ENCODE measurements at regions not wholly inside any gene's neighbourhood (a gene's known extent, or its start where the extent isn't known, plus 50 kb on each side); places are given as distances from the start of the nearest gene placed in this dataset.
A peak's percentile ranks its signal among the peaks of the same experiment; 100 is the strongest.

- Histone ChIP-seq H3K9ac (ENCODE audit: insufficient read depth, low read length) (no peak overlapping the region), H3K79me2 (ENCODE audit: control insufficient read depth, insufficient read depth, low read length) (no peaks in the 10 kb centered on the region), H3K4me2 (ENCODE audit: extremely low read depth, insufficient read depth, low read length) (peak overlapping the region; percentile 2), H2AFZ (ENCODE audit: low read length) (no peak overlapping the region), H3K27ac (ENCODE audit: insufficient read depth, low read length) (no peak overlapping the region), H3K36me3 (ENCODE audit: control insufficient read depth, insufficient read depth, low read length) (no peaks in the 10 kb centered on the region), H3K27me3 (ENCODE audit: control insufficient read depth, insufficient read depth, low read length) (peaks cover 3% of the 10 kb centered on the region), H3K4me1 (ENCODE audit: control insufficient read depth, extremely low read depth, insufficient read depth, low read length) (no peaks in the 10 kb centered on the region), H3K9me3 (ENCODE audit: control insufficient read depth, insufficient read depth, low read depth, low read length) (no peaks in the 10 kb centered on the region), H4K20me1 (ENCODE audit: control insufficient read depth, extremely low read depth, insufficient read depth, low read length) (no peaks in the 10 kb centered on the region), H3K4me3 (replicated peaks in 1 of 4; ENCODE audit: control extremely low read depth in 1 of 4, insufficient read depth in 1 of 4, low read depth in 3 of 4, low read length in 4 of 4) (peak overlapping the region in 2 of 4 experiments; percentile 17 to 37)
- TF ChIP-seq EZH2 (IDR thresholded peaks at IDR 0.05; ENCODE audit: low read length, missing control alignments) (no peak), CTCF (conservative IDR thresholded peaks at IDR 0.05 in 1 of 2, IDR thresholded peaks at IDR 0.05 in 1 of 2; ENCODE audit: low read depth in 1 of 2, low read length in 2 of 2) (no peak)
- peak in 1 of 2 donors; percentile 20 for DNase-seq (ENCODE audit: low read depth in 2 of 2)
Observed at GRCh38 chrX:134171661-134172587, 65.1 kb upstream of the CCDC160 start.

GRCh38 chrX:134172588-134173259, 64.3 kb upstream of the CCDC160 start:
- H2AFZ ChIP-seq (ENCODE audit: low read length) = no peak overlapping the region
- DNase-seq (ENCODE audit: low read depth in 2 of 2) = peak in 1 of 2 donors; percentile 15
- TF ChIP-seq CTCF (conservative IDR thresholded peaks at IDR 0.05 in 1 of 2, IDR thresholded peaks at IDR 0.05 in 1 of 2; ENCODE audit: low read depth in 1 of 2, low read length in 2 of 2) = no peak
- TF ChIP-seq EZH2 (IDR thresholded peaks at IDR 0.05; ENCODE audit: low read length, missing control alignments) = peak; percentile 17
- no peaks in the 10 kb centered on the region for H3K79me2 ChIP-seq (ENCODE audit: control insufficient read depth, insufficient read depth, low read length)
- H3K4me1 ChIP-seq (ENCODE audit: control insufficient read depth, extremely low read depth, insufficient read depth, low read length) = no peaks in the 10 kb centered on the region
- H3K9me3 ChIP-seq (ENCODE audit: control insufficient read depth, insufficient read depth, low read depth, low read length) = no peaks in the 10 kb centered on the region
- H3K27me3 ChIP-seq (ENCODE audit: control insufficient read depth, insufficient read depth, low read length) = peaks cover 3% of the 10 kb centered on the region
- no peaks in the 10 kb centered on the region for H3K36me3 ChIP-seq (ENCODE audit: control insufficient read depth, insufficient read depth, low read length)
- no peaks in the 10 kb centered on the region for H4K20me1 ChIP-seq (ENCODE audit: control insufficient read depth, extremely low read depth, insufficient read depth, low read length)
- peak overlapping the region; percentile 29 to 60 (median 44) for H3K4me3 ChIP-seq (replicated peaks in 1 of 4; ENCODE audit: control extremely low read depth in 1 of 4, insufficient read depth in 1 of 4, low read depth in 3 of 4, low read length in 4 of 4)
- H3K9ac ChIP-seq (ENCODE audit: insufficient read depth, low read length) = no peak overlapping the region
- no peak overlapping the region for H3K27ac ChIP-seq (ENCODE audit: insufficient read depth, low read length)
- peak overlapping the region; percentile 72 for H3K4me2 ChIP-seq (ENCODE audit: extremely low read depth, insufficient read depth, low read length)

- Histone ChIP-seq H4K20me1 (ENCODE audit: control insufficient read depth, extremely low read depth, insufficient read depth, low read length) (no peaks in the 10 kb centered on the region), H3K27ac (ENCODE audit: insufficient read depth, low read length) (no peak overlapping the region), H3K4me3 (replicated peaks in 1 of 4; ENCODE audit: control extremely low read depth in 1 of 4, insufficient read depth in 1 of 4, low read depth in 3 of 4, low read length in 4 of 4) (no peak overlapping the region), H3K79me2 (ENCODE audit: control insufficient read depth, insufficient read depth, low read length) (no peaks in the 10 kb centered on the region), H3K9me3 (ENCODE audit: control insufficient read depth, insufficient read depth, low read depth, low read length) (no peaks in the 10 kb centered on the region), H3K9ac (ENCODE audit: insufficient read depth, low read length) (no peak overlapping the region), H2AFZ (ENCODE audit: low read length) (no peak overlapping the region), H3K4me2 (ENCODE audit: extremely low read depth, insufficient read depth, low read length) (no peak overlapping the region), H3K36me3 (ENCODE audit: control insufficient read depth, insufficient read depth, low read length) (no peaks in the 10 kb centered on the region), H3K4me1 (ENCODE audit: control insufficient read depth, extremely low read depth, insufficient read depth, low read length) (no peaks in the 10 kb centered on the region), H3K27me3 (ENCODE audit: control insufficient read depth, insufficient read depth, low read length) (peaks cover 3% of the 10 kb centered on the region)
- TF ChIP-seq EZH2 (IDR thresholded peaks at IDR 0.05; ENCODE audit: low read length, missing control alignments) (peak; percentile 71), CTCF (conservative IDR thresholded peaks at IDR 0.05 in 1 of 2, IDR thresholded peaks at IDR 0.05 in 1 of 2; ENCODE audit: low read depth in 1 of 2, low read length in 2 of 2) (no peak)
- no peak for DNase-seq (ENCODE audit: low read depth in 2 of 2)
Observed at GRCh38 chrX:134173541-134174272, 63.3 kb upstream of the CCDC160 start.

All from fibroblast of lung (primary cell).